Osteoblast (primary cell): ENCODE measurements at regions not wholly inside any gene's neighbourhood (a gene's known extent, or its start where the extent isn't known, plus 50 kb on each side); places are given as distances from the start of the nearest gene placed in this dataset.

Experiments
- DNase-seq: peaks from one replicate; pipeline ENCODE4 v3.0.0; 2011; ENCODE audit warnings: low spot score, mixed read lengths; ENCODE audit not compliant: insufficient read length; ENCODE audit errors: missing footprints
- H2AFZ ChIP-seq: 2 replicates; pipeline ENCODE4 v1.6.0; 2011; ENCODE audit warnings: mild to moderate bottlenecking, low read length
- H3K27ac ChIP-seq: 2 replicates; pipeline ENCODE4 v1.5.1; 2011; ENCODE audit warnings: mild to moderate bottlenecking, low read depth, low read length, moderate library complexity
- H3K27me3 ChIP-seq: 2 replicates; pipeline ENCODE4 v1.6.0; 2012; ENCODE audit warnings: mild to moderate bottlenecking, control low read depth, inconsistent platforms, low read length, moderate library complexity; ENCODE audit not compliant: insufficient read depth
- H3K36me3 ChIP-seq: 2 replicates; pipeline ENCODE4 v1.5.1; 2011; ENCODE audit warnings: mild to moderate bottlenecking, low read length, control low read depth, moderate library complexity; ENCODE audit not compliant: insufficient read depth
- H3K4me1 ChIP-seq: 2 replicates; pipeline ENCODE4 v1.5.1; 2011; ENCODE audit warnings: mild to moderate bottlenecking, low read length, control low read depth, moderate library complexity; ENCODE audit not compliant: insufficient read depth
- H3K4me2 ChIP-seq: 2 replicates; pipeline ENCODE4 v1.6.0; 2011; ENCODE audit warnings: mild to moderate bottlenecking, low read length; ENCODE audit not compliant: insufficient read depth
- H3K4me3 ChIP-seq: fragments of 200-600 bp; sonication (generic); 3 replicates; pipeline ENCODE4 v1.5.1; 2012; ENCODE audit warnings: mild to moderate bottlenecking, low read length, inconsistent platforms; ENCODE audit not compliant: insufficient read depth
- H3K79me2 ChIP-seq: 2 replicates; pipeline ENCODE4 v1.6.0; 2012; ENCODE audit warnings: mild to moderate bottlenecking, low read length, control low read depth, inconsistent platforms; ENCODE audit not compliant: insufficient read depth
- H3K9me3 ChIP-seq: 2 replicates; pipeline ENCODE4 v1.5.1; 2011; ENCODE audit warnings: low read depth, low read length, control low read depth
- H4K20me1 ChIP-seq: 2 replicates; pipeline ENCODE4 v1.6.0; 2012; ENCODE audit warnings: mild to moderate bottlenecking, low read length, control low read depth; ENCODE audit not compliant: insufficient read depth
- CTCF ChIP-seq: IDR thresholded peaks from 2 replicates; pipeline ENCODE4 v1.5.1; 2011; ENCODE audit warnings: mild to moderate bottlenecking, low read depth, low read length, moderate library complexity; ENCODE audit errors: extremely low read depth

GRCh38 chr15:100725121-100726069, 123.0 kb downstream of the ASB7 start:
- H2AFZ ChIP-seq: peak overlapping the region; percentile 25
- no peaks in the 10 kb centered on the region for H3K27me3 ChIP-seq
- H4K20me1 ChIP-seq: no peaks in the 10 kb centered on the region
- peak overlapping the region; percentile 54 for H3K4me2 ChIP-seq
- H3K27ac ChIP-seq: peak overlapping the region; percentile 96
- no peak for TF ChIP-seq CTCF
- DNase-seq: peak; percentile 83
- H3K36me3 ChIP-seq: no peaks in the 10 kb centered on the region
- H3K4me3 ChIP-seq: no peak overlapping the region
- H3K4me1 ChIP-seq: peaks cover 65% of the 10 kb centered on the region
- H3K9me3 ChIP-seq: no peaks in the 10 kb centered on the region
- H3K79me2 ChIP-seq: no peaks in the 10 kb centered on the region

- no peak overlapping the region for H3K4me3 ChIP-seq
- H2AFZ ChIP-seq: peak overlapping the region; percentile 7
- DNase-seq: no peak
- peaks cover 58% of the 10 kb centered on the region for H3K4me1 ChIP-seq
- peak overlapping the region; percentile 96 for H3K27ac ChIP-seq
- H3K36me3 ChIP-seq: no peaks in the 10 kb centered on the region
- no peaks in the 10 kb centered on the region for H4K20me1 ChIP-seq
- H3K4me2 ChIP-seq: no peak overlapping the region
- H3K9me3 ChIP-seq: no peaks in the 10 kb centered on the region
- H3K27me3 ChIP-seq: no peaks in the 10 kb centered on the region
- TF ChIP-seq CTCF: no peak
- no peaks in the 10 kb centered on the region for H3K79me2 ChIP-seq
Observed at GRCh38 chr15:100726070-100726420, 123.7 kb downstream of the ASB7 start.

GRCh38 chr15:100726421-100727190, 124.2 kb downstream of the ASB7 start:
- no peak overlapping the region for H2AFZ ChIP-seq
- H3K4me1 ChIP-seq: peaks cover 52% of the 10 kb centered on the region
- H3K27me3 ChIP-seq: no peaks in the 10 kb centered on the region
- DNase-seq: peak; percentile 88
- no peak overlapping the region for H3K4me3 ChIP-seq
- H3K27ac ChIP-seq: peak overlapping the region; percentile 96
- no peaks in the 10 kb centered on the region for H3K36me3 ChIP-seq
- no peaks in the 10 kb centered on the region for H4K20me1 ChIP-seq
- no peak overlapping the region for H3K4me2 ChIP-seq
- no peaks in the 10 kb centered on the region for H3K79me2 ChIP-seq
- TF ChIP-seq CTCF: no peak
- no peaks in the 10 kb centered on the region for H3K9me3 ChIP-seq
